ENCODE measurements at regions not wholly inside any gene's neighbourhood (a gene's known extent, or its start where the extent isn't known, plus 50 kb on each side); places are given as distances from the start of the nearest gene placed in this dataset.
"Not testable (repeated sequence)": the region's sequence is repeated elsewhere in the genome, so short reads cannot be mapped to it uniquely, and the experiment has no call there.

GRCh38 chr3:17841190-17841828 lies 98.9 kb upstream of the TBC1D5 start:
- DNase-seq (ENCODE audit: extremely low read depth in 1 of 11, low read depth in 9 of 11, low spot score in 4 of 11), result peak; percentile 24 to 63 (median 51)

GRCh38 chr3:17840651-17841050 lies 98.2 kb upstream of the TBC1D5 start:
- no peak for DNase-seq (ENCODE audit: extremely low read depth in 1 of 11, low read depth in 9 of 11, low spot score in 4 of 11)

- DNase-seq (ENCODE audit: extremely low read depth in 1 of 11, low read depth in 9 of 11, low spot score in 4 of 11), result no peak
Observed at GRCh38 chr3:17840126-17840525, 97.7 kb upstream of the TBC1D5 start.

GRCh38 chr3:17836919-17837318 lies 94.5 kb upstream of the TBC1D5 start:
- DNase-seq (ENCODE audit: extremely low read depth in 1 of 11, low read depth in 9 of 11, low spot score in 4 of 11), result no peak

- DNase-seq (ENCODE audit: extremely low read depth in 1 of 11, low read depth in 9 of 11, low spot score in 4 of 11), result peak in 1 of 11 donors; percentile 7
Observed at GRCh38 chr3:17836092-17836491, 93.7 kb upstream of the TBC1D5 start.

- no peak for DNase-seq (ENCODE audit: extremely low read depth in 1 of 11, low read depth in 9 of 11, low spot score in 4 of 11)
Observed at GRCh38 chr3:17833786-17834559, 91.5 kb upstream of the TBC1D5 start.

- no peak for DNase-seq (ENCODE audit: extremely low read depth in 1 of 11, low read depth in 9 of 11, low spot score in 4 of 11)
Observed at GRCh38 chr3:17832016-17832415, 89.6 kb upstream of the TBC1D5 start.

GRCh38 chr3:17831366-17831765 lies 88.9 kb upstream of the TBC1D5 start:
- DNase-seq (ENCODE audit: extremely low read depth in 1 of 11, low read depth in 9 of 11, low spot score in 4 of 11), result no peak

- DNase-seq (ENCODE audit: extremely low read depth in 1 of 11, low read depth in 9 of 11, low spot score in 4 of 11), result no peak
Observed at GRCh38 chr3:17830788-17831187, 88.4 kb upstream of the TBC1D5 start.

- DNase-seq (ENCODE audit: extremely low read depth in 1 of 11, low read depth in 9 of 11, low spot score in 4 of 11), result no peak
Observed at GRCh38 chr3:17828388-17828787, 86.0 kb upstream of the TBC1D5 start.

- DNase-seq (ENCODE audit: extremely low read depth in 1 of 11, low read depth in 9 of 11, low spot score in 4 of 11), result no peak
Observed at GRCh38 chr3:17825298-17825697, 82.9 kb upstream of the TBC1D5 start.

GRCh38 chr3:17823816-17824215 lies 81.4 kb upstream of the TBC1D5 start:
- no peak for DNase-seq (ENCODE audit: extremely low read depth in 1 of 11, low read depth in 9 of 11, low spot score in 4 of 11)

- DNase-seq (ENCODE audit: extremely low read depth in 1 of 11, low read depth in 9 of 11, low spot score in 4 of 11), result no peak
Observed at GRCh38 chr3:17823036-17823435, 80.6 kb upstream of the TBC1D5 start.

GRCh38 chr3:17820704-17821103 lies 78.3 kb upstream of the TBC1D5 start:
- DNase-seq (ENCODE audit: extremely low read depth in 1 of 11, low read depth in 9 of 11, low spot score in 4 of 11), result no peak

- no peak for DNase-seq (ENCODE audit: extremely low read depth in 1 of 11, low read depth in 9 of 11, low spot score in 4 of 11)
Observed at GRCh38 chr3:17820275-17820674, 77.8 kb upstream of the TBC1D5 start.

GRCh38 chr3:17817973-17818372 lies 75.5 kb upstream of the TBC1D5 start:
- not testable (repeated sequence) for DNase-seq (ENCODE audit: extremely low read depth in 1 of 11, low read depth in 9 of 11, low spot score in 4 of 11)

- no peak for DNase-seq (ENCODE audit: extremely low read depth in 1 of 11, low read depth in 9 of 11, low spot score in 4 of 11)
Observed at GRCh38 chr3:17817545-17817944, 75.1 kb upstream of the TBC1D5 start.

- not testable (repeated sequence) for DNase-seq (ENCODE audit: extremely low read depth in 1 of 11, low read depth in 9 of 11, low spot score in 4 of 11)
Observed at GRCh38 chr3:17816839-17817238, 74.4 kb upstream of the TBC1D5 start.

- not testable (repeated sequence) for DNase-seq (ENCODE audit: extremely low read depth in 1 of 11, low read depth in 9 of 11, low spot score in 4 of 11)
Observed at GRCh38 chr3:17812328-17812727, 69.9 kb upstream of the TBC1D5 start.

GRCh38 chr3:17811646-17812045 lies 69.2 kb upstream of the TBC1D5 start:
- no peak for DNase-seq (ENCODE audit: extremely low read depth in 1 of 11, low read depth in 9 of 11, low spot score in 4 of 11)

- no peak for DNase-seq (ENCODE audit: extremely low read depth in 1 of 11, low read depth in 9 of 11, low spot score in 4 of 11)
Observed at GRCh38 chr3:17810759-17811158, 68.3 kb upstream of the TBC1D5 start.
